ENCODE measurements at regions not wholly inside any gene's neighbourhood (a gene's known extent, or its start where the extent isn't known, plus 50 kb on each side); places are given as distances from the start of the nearest gene placed in this dataset.

- Histone ChIP-seq H3K79me1 (ENCODE audit: low read depth in 1 of 2, low read length in 2 of 2) (no peaks in the 10 kb centered on the region), H2AFZ (replicated peaks; ENCODE audit: low read length, poor library complexity) (no peak overlapping the region), H3K56ac (ENCODE audit: extremely low read depth, insufficient read depth, low read length) (no peak overlapping the region), H2BK120ac (ENCODE audit: low read depth, low read length) (no peak overlapping the region), H2AK5ac (ENCODE audit: low read depth, low read length) (no peak overlapping the region), H3K27me3 (ENCODE audit: control insufficient read depth, insufficient read depth, low read length) (no peaks in the 10 kb centered on the region), H4K8ac (ENCODE audit: low read depth in 2 of 2, low read length in 2 of 2) (no peak overlapping the region), H3K9ac (ENCODE audit: low read depth, low read length) (no peak overlapping the region), H3K9me3 (ENCODE audit: control insufficient read depth, insufficient read depth, low read length) (no peaks in the 10 kb centered on the region), H3K9me1 (ENCODE audit: insufficient read depth, low read length) (no peaks in the 10 kb centered on the region), H3K18ac (ENCODE audit: low read depth, low read length) (no peak overlapping the region), H4K20me1 (ENCODE audit: insufficient read depth, low read length) (no peaks in the 10 kb centered on the region), H4K5ac (ENCODE audit: low read depth, low read length) (no peak overlapping the region), H3K27ac (ENCODE audit: insufficient read depth, low read length) (no peak overlapping the region), H2BK20ac (ENCODE audit: low read depth, low read length) (no peak overlapping the region), H3K23ac (ENCODE audit: low read depth, low read length) (no peak overlapping the region), H4K91ac (ENCODE audit: insufficient read depth, low read depth, low read length) (no peak overlapping the region), H3K14ac (replicated peaks; ENCODE audit: low read depth, low read length) (no peak overlapping the region), H3K4ac (ENCODE audit: low read depth, low read length) (no peak overlapping the region), H3K4me1 (ENCODE audit: control insufficient read depth, insufficient read depth, low read length) (no peaks in the 10 kb centered on the region), H3K4me2 (ENCODE audit: low read depth, low read length) (no peak overlapping the region), H2BK15ac (ENCODE audit: low read depth, low read length) (no peak overlapping the region), H3K4me3 (ENCODE audit: insufficient read depth, low read depth, low read length) (no peak overlapping the region), H2AK9ac (replicated peaks; ENCODE audit: low read depth, low read length, poor library complexity) (no peak overlapping the region), H2BK5ac (ENCODE audit: low read depth, low read length, poor library complexity, severe bottlenecking) (no peak overlapping the region), H3K36me3 (ENCODE audit: control insufficient read depth, insufficient read depth, low read length) (no peaks in the 10 kb centered on the region)
- WGBS, 2 experiments (ENCODE audit: extremely low coverage in 2 of 2, insufficient read length in 1 of 2): no CpG with 5 or more reads among the region's 4 CpGs
- no peak for DNase-seq
- TF ChIP-seq BHLHE40 (IDR thresholded peaks at IDR 0.05; ENCODE audit: low read depth, low read length) (no peak), RFX5 (IDR thresholded peaks at IDR 0.05; ENCODE audit: low read depth, low read length) (no peak), POLR2A (IDR thresholded peaks at IDR 0.05; ENCODE audit: low read depth, low read length) (no peak)
- BruUV-seq (replicated peaks): no TSS peak
- in situ Hi-C loops (cut with MboI; ENCODE audit: low sequenced_read_pairs): no loop called here
- POLR2A ChIA-PET (ENCODE audit: unreplicated experiment): no interaction called here
- no peak for ATAC-seq (ENCODE audit: low read depth)
- intact Hi-C loops (cut with micrococcal nuclease): no loop called here
- dilution Hi-C loops (cut with HindIII; ENCODE audit: low sequenced_read_pairs, unreplicated experiment): no loop called here
- CTCF ChIA-PET: no interaction called here
Measured at GRCh38 chr10:59016043-59016442, 160.4 kb upstream of the PHYHIPL start.
